Neural progenitor cell (in vitro differentiated cells): ENCODE measurements at regions not wholly inside any gene's neighbourhood (a gene's known extent, or its start where the extent isn't known, plus 50 kb on each side); places are given as distances from the start of the nearest gene placed in this dataset.

Experiments
- CTCF ChIP-seq: fragments of 200-600 bp; sonication (generic); IDR thresholded peaks from 2 replicates; pipeline ENCODE4 v1.5.1; 2017; ENCODE audit warnings: antibody characterized with exemption, mild to moderate bottlenecking
- EZH2 ChIP-seq: fragments of 200-600 bp; sonication (generic); IDR thresholded peaks from 2 replicates; pipeline ENCODE4 v1.6.1; 2017; ENCODE audit warnings: antibody characterized with exemption, mild to moderate bottlenecking, moderate library complexity

- TF ChIP-seq CTCF (no peak), EZH2 (no peak)
Observed at GRCh38 chr6:44524476-44525227, 137.1 kb downstream of the CDC5L start.
